ENCODE measurements at regions not wholly inside any gene's neighbourhood (a gene's known extent, or its start where the extent isn't known, plus 50 kb on each side); places are given as distances from the start of the nearest gene placed in this dataset.

DNA sequence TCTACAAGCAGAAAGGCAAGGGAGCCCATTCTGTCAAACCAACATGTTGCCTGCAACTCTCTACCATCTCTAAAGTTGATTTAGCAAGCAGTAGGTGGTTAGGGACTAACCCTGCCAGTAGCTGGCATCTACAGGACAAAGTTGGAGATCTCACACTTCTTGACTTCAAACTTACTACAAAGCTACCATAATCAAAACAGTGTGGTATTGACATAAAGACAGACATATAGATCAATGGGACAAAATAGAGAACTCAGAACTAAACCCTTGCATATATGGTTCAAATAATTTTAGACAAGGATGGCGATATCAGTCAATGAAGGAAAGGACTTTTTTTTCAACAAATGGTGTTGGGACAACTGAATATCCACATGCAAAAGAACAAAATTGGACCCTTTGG is 84.9 kb downstream of the MAP3K8 start:
- TF ChIP-seq, protein P1, sequence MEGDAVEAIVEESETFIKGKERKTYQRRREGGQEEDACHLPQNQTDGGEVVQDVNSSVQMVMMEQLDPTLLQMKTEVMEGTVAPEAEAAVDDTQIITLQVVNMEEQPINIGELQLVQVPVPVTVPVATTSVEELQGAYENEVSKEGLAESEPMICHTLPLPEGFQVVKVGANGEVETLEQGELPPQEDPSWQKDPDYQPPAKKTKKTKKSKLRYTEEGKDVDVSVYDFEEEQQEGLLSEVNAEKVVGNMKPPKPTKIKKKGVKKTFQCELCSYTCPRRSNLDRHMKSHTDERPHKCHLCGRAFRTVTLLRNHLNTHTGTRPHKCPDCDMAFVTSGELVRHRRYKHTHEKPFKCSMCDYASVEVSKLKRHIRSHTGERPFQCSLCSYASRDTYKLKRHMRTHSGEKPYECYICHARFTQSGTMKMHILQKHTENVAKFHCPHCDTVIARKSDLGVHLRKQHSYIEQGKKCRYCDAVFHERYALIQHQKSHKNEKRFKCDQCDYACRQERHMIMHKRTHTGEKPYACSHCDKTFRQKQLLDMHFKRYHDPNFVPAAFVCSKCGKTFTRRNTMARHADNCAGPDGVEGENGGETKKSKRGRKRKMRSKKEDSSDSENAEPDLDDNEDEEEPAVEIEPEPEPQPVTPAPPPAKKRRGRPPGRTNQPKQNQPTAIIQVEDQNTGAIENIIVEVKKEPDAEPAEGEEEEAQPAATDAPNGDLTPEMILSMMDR (IDR thresholded peaks at IDR 0.05; ENCODE audit: low read depth, low read length) = no peak
- no peak for TF ChIP-seq EZH2phosphoT487 (IDR thresholded peaks at IDR 0.05; ENCODE audit: low read depth)

Data from OCI-LY3 (cell line).